ENCODE measurements at regions not wholly inside any gene's neighbourhood (a gene's known extent, or its start where the extent isn't known, plus 50 kb on each side); places are given as distances from the start of the nearest gene placed in this dataset.

DNA sequence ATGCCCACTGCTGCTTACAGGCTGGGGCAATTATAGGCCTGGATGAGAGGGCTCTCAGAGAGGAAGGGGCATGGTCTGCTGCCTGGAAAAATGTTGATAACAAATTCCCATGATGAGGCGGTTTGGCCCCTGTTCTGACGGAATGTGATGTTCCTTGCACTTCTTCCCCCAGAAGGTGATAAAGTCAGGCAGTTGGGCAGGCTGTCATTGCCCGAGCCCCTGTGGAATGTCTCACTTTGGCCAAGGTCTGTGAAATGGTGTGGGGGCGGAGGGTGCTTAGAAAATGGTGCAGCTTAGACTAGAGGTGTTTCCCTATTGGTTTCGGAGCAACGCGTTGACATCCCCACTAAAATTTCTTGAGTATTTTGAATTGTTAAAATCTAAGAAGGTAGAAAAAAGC is 1360.0 kb downstream of the AACS start:
- Histone ChIP-seq H3K9me2 (ENCODE audit: insufficient read depth) (no peaks in the 10 kb centered on the region), H3K4me1 (ENCODE audit: insufficient read depth) (no peaks in the 10 kb centered on the region), H3K27ac (ENCODE audit: low read depth) (no peak overlapping the region), H3K79me2 (replicated peaks; ENCODE audit: insufficient read depth) (no peaks in the 10 kb centered on the region), H2AFZ (no peak overlapping the region), H3F3A (replicated peaks; ENCODE audit: low read depth) (no peaks in the 10 kb centered on the region), H3K36me3 (ENCODE audit: insufficient read depth) (no peaks in the 10 kb centered on the region; the same call in 1 of the 2 replicates), H3K4me2 (no peak overlapping the region), H3K27me3 (ENCODE audit: insufficient read depth) (no peaks in the 10 kb centered on the region), H4K20me1 (replicated peaks; ENCODE audit: insufficient read depth) (no peaks in the 10 kb centered on the region), H3K4me3 (no peak overlapping the region)
- Mint-ChIP-seq H3K4me3 (no peak overlapping the region), H3K9me3 (peaks cover 92% of the 10 kb centered on the region), H3K4me1 (no peaks in the 10 kb centered on the region), H3K27ac (no peak overlapping the region), H3K27me3 (ENCODE audit: insufficient read depth, low read depth, poor library complexity) (no peaks in the 10 kb centered on the region), H3K36me3 (ENCODE audit: low read depth) (peaks cover 34% of the 10 kb centered on the region)
- ATAC-seq = no peak
- no peak for TF ChIP-seq JUNB (IDR thresholded peaks at IDR 0.05; ENCODE audit: unreplicated experiment)
- TF ChIP-seq CREB1 (CRISPR knock-in tag; IDR thresholded peaks at IDR 0.05; ENCODE audit: low read depth) = no peak
- no peak for DNase-seq (ENCODE audit: low spot score)

DNA sequence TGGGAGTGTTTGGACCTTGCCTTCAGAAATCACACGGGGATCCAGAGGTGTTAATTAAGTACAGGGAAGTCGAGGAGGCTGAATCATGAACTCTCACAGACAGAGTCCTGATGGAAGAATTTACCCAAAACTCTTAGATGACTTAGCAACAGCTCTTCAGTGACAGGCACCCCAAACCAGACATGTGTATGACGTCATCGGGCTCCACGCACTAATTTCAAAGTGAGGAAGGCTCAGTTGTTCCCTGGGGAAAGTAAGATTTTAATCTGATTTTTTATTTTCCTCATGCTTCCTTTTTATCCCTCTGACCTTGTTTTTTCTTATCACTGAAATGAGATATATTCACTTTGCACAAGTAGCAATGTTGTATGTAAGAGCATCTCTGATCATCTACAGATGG is 1363.5 kb downstream of the AACS start:
- DNase-seq (ENCODE audit: low spot score) (no peak), ATAC-seq (no peak)
- Mint-ChIP-seq H3K4me3 (no peak overlapping the region), H3K27me3 (ENCODE audit: insufficient read depth, low read depth, poor library complexity) (no peaks in the 10 kb centered on the region), H3K4me1 (no peaks in the 10 kb centered on the region), H3K9me3 (peaks cover 94% of the 10 kb centered on the region), H3K27ac (no peak overlapping the region), H3K36me3 (ENCODE audit: low read depth) (peaks cover 35% of the 10 kb centered on the region)
- Histone ChIP-seq H3K4me3 (no peak overlapping the region), H2AFZ (no peak overlapping the region), H3K79me2 (replicated peaks; ENCODE audit: insufficient read depth) (no peaks in the 10 kb centered on the region), H3K9me2 (ENCODE audit: insufficient read depth) (no peaks in the 10 kb centered on the region), H3K27ac (ENCODE audit: low read depth) (no peak overlapping the region), H3K4me1 (ENCODE audit: insufficient read depth) (no peaks in the 10 kb centered on the region), H3K4me2 (no peak overlapping the region), H3F3A (replicated peaks; ENCODE audit: low read depth) (no peaks in the 10 kb centered on the region), H4K20me1 (replicated peaks; ENCODE audit: insufficient read depth) (no peaks in the 10 kb centered on the region), H3K36me3 (ENCODE audit: insufficient read depth) (no peaks in the 10 kb centered on the region; the same call in 1 of the 2 replicates), H3K27me3 (ENCODE audit: insufficient read depth) (no peaks in the 10 kb centered on the region)
- TF ChIP-seq CREB1 (CRISPR knock-in tag; IDR thresholded peaks at IDR 0.05; ENCODE audit: low read depth) (no peak), ZNF114 (CRISPR knock-in tag; IDR thresholded peaks at IDR 0.05) (no peak), JUNB (IDR thresholded peaks at IDR 0.05; ENCODE audit: unreplicated experiment) (no peak), EZH2phosphoT487 (IDR thresholded peaks at IDR 0.05; ENCODE audit: unreplicated experiment) (no peak), NANOG (IDR thresholded peaks at IDR 0.05; ENCODE audit: borderline replicate concordance) (no peak), EZH2 (IDR thresholded peaks at IDR 0.05; ENCODE audit: low read depth, unreplicated experiment) (no peak)
- TF ChIP-seq, protein P1, sequence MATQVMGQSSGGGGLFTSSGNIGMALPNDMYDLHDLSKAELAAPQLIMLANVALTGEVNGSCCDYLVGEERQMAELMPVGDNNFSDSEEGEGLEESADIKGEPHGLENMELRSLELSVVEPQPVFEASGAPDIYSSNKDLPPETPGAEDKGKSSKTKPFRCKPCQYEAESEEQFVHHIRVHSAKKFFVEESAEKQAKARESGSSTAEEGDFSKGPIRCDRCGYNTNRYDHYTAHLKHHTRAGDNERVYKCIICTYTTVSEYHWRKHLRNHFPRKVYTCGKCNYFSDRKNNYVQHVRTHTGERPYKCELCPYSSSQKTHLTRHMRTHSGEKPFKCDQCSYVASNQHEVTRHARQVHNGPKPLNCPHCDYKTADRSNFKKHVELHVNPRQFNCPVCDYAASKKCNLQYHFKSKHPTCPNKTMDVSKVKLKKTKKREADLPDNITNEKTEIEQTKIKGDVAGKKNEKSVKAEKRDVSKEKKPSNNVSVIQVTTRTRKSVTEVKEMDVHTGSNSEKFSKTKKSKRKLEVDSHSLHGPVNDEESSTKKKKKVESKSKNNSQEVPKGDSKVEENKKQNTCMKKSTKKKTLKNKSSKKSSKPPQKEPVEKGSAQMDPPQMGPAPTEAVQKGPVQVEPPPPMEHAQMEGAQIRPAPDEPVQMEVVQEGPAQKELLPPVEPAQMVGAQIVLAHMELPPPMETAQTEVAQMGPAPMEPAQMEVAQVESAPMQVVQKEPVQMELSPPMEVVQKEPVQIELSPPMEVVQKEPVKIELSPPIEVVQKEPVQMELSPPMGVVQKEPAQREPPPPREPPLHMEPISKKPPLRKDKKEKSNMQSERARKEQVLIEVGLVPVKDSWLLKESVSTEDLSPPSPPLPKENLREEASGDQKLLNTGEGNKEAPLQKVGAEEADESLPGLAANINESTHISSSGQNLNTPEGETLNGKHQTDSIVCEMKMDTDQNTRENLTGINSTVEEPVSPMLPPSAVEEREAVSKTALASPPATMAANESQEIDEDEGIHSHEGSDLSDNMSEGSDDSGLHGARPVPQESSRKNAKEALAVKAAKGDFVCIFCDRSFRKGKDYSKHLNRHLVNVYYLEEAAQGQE (IDR thresholded peaks at IDR 0.05; ENCODE audit: unreplicated experiment) = no peak
- TF ChIP-seq, protein P2, sequence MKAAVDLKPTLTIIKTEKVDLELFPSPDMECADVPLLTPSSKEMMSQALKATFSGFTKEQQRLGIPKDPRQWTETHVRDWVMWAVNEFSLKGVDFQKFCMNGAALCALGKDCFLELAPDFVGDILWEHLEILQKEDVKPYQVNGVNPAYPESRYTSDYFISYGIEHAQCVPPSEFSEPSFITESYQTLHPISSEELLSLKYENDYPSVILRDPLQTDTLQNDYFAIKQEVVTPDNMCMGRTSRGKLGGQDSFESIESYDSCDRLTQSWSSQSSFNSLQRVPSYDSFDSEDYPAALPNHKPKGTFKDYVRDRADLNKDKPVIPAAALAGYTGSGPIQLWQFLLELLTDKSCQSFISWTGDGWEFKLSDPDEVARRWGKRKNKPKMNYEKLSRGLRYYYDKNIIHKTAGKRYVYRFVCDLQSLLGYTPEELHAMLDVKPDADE (IDR thresholded peaks at IDR 0.05) = no peak
- TF ChIP-seq, protein P3, sequence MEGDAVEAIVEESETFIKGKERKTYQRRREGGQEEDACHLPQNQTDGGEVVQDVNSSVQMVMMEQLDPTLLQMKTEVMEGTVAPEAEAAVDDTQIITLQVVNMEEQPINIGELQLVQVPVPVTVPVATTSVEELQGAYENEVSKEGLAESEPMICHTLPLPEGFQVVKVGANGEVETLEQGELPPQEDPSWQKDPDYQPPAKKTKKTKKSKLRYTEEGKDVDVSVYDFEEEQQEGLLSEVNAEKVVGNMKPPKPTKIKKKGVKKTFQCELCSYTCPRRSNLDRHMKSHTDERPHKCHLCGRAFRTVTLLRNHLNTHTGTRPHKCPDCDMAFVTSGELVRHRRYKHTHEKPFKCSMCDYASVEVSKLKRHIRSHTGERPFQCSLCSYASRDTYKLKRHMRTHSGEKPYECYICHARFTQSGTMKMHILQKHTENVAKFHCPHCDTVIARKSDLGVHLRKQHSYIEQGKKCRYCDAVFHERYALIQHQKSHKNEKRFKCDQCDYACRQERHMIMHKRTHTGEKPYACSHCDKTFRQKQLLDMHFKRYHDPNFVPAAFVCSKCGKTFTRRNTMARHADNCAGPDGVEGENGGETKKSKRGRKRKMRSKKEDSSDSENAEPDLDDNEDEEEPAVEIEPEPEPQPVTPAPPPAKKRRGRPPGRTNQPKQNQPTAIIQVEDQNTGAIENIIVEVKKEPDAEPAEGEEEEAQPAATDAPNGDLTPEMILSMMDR (conservative IDR thresholded peaks at IDR 0.05; ENCODE audit: low read depth in 2 of 2) = no peak
- TF ChIP-seq, protein P4, sequence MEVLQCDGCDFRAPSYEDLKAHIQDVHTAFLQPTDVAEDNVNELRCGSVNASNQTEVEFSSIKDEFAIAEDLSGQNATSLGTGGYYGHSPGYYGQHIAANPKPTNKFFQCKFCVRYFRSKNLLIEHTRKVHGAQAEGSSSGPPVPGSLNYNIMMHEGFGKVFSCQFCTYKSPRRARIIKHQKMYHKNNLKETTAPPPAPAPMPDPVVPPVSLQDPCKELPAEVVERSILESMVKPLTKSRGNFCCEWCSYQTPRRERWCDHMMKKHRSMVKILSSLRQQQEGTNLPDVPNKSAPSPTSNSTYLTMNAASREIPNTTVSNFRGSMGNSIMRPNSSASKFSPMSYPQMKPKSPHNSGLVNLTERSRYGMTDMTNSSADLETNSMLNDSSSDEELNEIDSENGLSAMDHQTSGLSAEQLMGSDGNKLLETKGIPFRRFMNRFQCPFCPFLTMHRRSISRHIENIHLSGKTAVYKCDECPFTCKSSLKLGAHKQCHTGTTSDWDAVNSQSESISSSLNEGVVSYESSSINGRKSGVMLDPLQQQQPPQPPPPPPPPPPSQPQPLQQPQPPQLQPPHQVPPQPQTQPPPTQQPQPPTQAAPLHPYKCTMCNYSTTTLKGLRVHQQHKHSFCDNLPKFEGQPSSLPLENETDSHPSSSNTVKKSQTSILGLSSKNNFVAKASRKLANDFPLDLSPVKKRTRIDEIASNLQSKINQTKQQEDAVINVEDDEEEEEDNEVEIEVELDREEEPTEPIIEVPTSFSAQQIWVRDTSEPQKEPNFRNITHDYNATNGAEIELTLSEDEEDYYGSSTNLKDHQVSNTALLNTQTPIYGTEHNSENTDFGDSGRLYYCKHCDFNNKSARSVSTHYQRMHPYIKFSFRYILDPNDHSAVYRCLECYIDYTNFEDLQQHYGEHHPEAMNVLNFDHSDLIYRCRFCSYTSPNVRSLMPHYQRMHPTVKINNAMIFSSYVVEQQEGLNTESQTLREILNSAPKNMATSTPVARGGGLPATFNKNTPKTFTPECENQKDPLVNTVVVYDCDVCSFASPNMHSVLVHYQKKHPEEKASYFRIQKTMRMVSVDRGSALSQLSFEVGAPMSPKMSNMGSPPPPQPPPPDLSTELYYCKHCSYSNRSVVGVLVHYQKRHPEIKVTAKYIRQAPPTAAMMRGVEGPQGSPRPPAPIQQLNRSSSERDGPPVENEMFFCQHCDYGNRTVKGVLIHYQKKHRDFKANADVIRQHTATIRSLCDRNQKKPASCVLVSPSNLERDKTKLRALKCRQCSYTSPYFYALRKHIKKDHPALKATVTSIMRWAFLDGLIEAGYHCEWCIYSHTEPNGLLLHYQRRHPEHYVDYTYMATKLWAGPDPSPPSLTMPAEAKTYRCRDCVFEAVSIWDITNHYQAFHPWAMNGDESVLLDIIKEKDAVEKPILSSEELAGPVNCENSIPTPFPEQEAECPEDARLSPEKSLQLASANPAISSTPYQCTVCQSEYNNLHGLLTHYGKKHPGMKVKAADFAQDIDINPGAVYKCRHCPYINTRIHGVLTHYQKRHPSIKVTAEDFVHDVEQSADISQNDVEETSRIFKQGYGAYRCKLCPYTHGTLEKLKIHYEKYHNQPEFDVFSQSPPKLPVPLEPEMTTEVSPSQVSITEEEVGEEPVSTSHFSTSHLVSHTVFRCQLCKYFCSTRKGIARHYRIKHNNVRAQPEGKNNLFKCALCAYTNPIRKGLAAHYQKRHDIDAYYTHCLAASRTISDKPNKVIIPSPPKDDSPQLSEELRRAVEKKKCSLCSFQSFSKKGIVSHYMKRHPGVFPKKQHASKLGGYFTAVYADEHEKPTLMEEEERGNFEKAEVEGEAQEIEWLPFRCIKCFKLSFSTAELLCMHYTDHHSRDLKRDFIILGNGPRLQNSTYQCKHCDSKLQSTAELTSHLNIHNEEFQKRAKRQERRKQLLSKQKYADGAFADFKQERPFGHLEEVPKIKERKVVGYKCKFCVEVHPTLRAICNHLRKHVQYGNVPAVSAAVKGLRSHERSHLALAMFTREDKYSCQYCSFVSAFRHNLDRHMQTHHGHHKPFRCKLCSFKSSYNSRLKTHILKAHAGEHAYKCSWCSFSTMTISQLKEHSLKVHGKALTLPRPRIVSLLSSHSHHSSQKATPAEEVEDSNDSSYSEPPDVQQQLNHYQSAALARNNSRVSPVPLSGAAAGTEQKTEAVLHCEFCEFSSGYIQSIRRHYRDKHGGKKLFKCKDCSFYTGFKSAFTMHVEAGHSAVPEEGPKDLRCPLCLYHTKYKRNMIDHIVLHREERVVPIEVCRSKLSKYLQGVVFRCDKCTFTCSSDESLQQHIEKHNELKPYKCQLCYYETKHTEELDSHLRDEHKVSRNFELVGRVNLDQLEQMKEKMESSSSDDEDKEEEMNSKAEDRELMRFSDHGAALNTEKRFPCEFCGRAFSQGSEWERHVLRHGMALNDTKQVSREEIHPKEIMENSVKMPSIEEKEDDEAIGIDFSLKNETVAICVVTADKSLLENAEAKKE (CRISPR knock-in tag; IDR thresholded peaks at IDR 0.05) = no peak
